ENCODE measurements at regions not wholly inside any gene's neighbourhood (a gene's known extent, or its start where the extent isn't known, plus 50 kb on each side); places are given as distances from the start of the nearest gene placed in this dataset.

DNA sequence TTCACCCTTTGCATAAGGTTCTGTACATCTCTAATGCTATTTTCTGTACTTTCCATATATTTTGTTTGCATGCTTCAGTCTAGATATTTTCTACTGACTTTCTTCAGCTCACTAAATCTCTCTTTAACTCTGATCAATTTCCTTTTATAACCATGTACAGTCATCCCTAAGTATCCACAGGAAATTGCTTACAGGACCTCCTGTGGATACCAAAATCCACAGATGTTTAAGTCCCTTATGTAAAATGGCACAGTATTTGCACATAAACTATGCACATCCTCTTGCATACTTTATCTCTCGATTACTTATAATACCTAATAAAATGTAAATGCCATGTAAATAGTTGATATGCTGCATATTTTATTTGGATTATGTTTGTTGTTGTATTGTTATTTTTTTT is 442.1 kb downstream of the TLE4 start:
- no peak overlapping the region for H3K4me3 ChIP-seq (ENCODE audit: low read depth, low read length)
- TF ChIP-seq CTCF (IDR thresholded peaks at IDR 0.05; ENCODE audit: insufficient read depth, low read length, missing control alignments), result no peak
- POLR2A ChIA-PET, result no interaction called here
- no peak for DNase-seq (ENCODE audit: low read depth, low spot score)
- CTCF ChIA-PET, result no interaction called here

DNA sequence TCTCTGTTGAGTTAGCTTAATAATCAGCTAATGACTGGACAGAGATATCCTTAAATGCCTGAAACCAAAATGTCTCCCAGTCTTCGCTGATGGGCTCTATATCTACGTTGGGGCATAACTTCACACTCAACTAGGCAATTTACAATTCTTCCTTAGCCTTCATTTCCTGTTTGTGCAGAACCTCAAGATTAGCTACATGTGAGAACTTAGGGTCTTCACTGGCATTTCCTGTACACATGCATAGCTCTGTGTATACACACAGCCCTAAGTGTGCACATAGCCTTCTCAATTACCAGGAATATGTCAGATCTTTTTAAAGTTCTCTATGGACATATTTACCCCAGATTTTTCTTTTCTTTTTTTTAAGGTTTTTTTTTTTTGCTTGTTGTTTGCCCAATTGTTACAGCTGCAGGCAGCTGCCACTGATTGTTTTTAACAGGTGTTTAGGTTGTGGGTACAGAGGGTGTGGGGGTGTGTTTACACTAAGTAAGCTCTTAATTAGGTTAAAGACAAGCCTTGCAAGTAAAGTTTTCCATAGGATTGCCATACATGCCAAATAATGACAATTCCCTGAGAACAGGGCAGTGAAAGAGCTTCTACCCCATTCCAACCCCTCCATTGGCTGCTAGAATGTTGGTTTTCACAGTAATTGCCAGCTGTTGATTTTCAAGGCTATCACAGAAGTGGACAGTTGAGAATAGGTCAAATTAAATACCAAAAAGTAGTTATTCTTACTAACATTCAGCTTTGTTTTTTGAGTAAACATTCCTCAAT is 441.0 kb downstream of the TLE4 start:
- ChIA-PET CTCF (no interaction called here), POLR2A (no interaction called here)
- DNase-seq (ENCODE audit: low read depth, low spot score), result no peak
- no peak for TF ChIP-seq CTCF (IDR thresholded peaks at IDR 0.05; ENCODE audit: insufficient read depth, low read length, missing control alignments)
- no peak overlapping the region for H3K4me3 ChIP-seq (ENCODE audit: low read depth, low read length)

GRCh38 chr9:80009204-80009603 is 437.4 kb downstream of the TLE4 start:
- no peak for DNase-seq (ENCODE audit: low read depth, low spot score)
- CTCF ChIA-PET, result no interaction called here
- POLR2A ChIA-PET, result no interaction called here
- TF ChIP-seq CTCF (IDR thresholded peaks at IDR 0.05; ENCODE audit: insufficient read depth, low read length, missing control alignments), result no peak
- no peak overlapping the region for H3K4me3 ChIP-seq (ENCODE audit: low read depth, low read length)

GRCh38 chr9:80004714-80005113 is 432.9 kb downstream of the TLE4 start:
- H3K4me3 ChIP-seq (ENCODE audit: low read depth, low read length), result no peak overlapping the region
- TF ChIP-seq CTCF (IDR thresholded peaks at IDR 0.05; ENCODE audit: insufficient read depth, low read length, missing control alignments), result no peak
- no peak for DNase-seq (ENCODE audit: low read depth, low spot score)
- ChIA-PET POLR2A (no interaction called here), CTCF (no interaction called here)

DNA sequence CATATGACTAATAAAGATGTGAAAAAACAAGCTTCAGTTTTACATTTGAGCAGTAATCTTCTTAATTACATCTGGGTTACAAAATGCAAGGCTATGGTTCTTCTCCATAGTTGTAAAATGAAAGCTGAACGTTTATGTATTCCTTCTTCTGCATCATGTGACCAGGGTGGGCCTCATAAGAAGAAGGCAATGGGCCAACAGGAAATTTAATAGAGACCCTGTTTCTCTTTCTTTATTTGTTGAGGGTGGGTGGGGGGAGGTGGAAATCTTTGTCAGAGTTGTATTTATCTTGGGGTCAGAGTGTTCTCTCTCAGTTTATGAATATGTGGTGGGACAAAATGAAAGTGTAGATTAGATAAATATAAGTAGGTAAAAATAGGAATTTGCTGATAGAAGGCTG is 418.8 kb downstream of the TLE4 start:
- no peak for DNase-seq (ENCODE audit: low read depth, low spot score)
- CTCF ChIA-PET, result interaction anchor here (1.1 kb wide), 1 partner anchor 11 kb away, joined by 3 read pairs; no protein-coding TSS in a partner anchor
- H3K4me3 ChIP-seq (ENCODE audit: low read depth, low read length), result no peak overlapping the region
- TF ChIP-seq CTCF (IDR thresholded peaks at IDR 0.05; ENCODE audit: insufficient read depth, low read length, missing control alignments), result no peak
- POLR2A ChIA-PET, result no interaction called here

GRCh38 chr9:79989079-79989478 is 417.3 kb downstream of the TLE4 start:
- no peak for TF ChIP-seq CTCF (IDR thresholded peaks at IDR 0.05; ENCODE audit: insufficient read depth, low read length, missing control alignments)
- CTCF ChIA-PET, result no interaction called here
- POLR2A ChIA-PET, result no interaction called here
- DNase-seq (ENCODE audit: low read depth, low spot score), result no peak
- H3K4me3 ChIP-seq (ENCODE audit: low read depth, low read length), result no peak overlapping the region
